Uterus (tissue), 3 donors: ENCODE measurements at regions not wholly inside any gene's neighbourhood (a gene's known extent, or its start where the extent isn't known, plus 50 kb on each side); places are given as distances from the start of the nearest gene placed in this dataset.

Source experiments
- DNase-seq, 2 donors: peaks; one replicate each; pipeline ENCODE4 v3.0.0-alpha.2; 2019 to 2020
- H3K27ac ChIP-seq, 2 donors: fragments of 200-600 bp; sonication (generic); 1 replicate in 1 of 2; 2 replicates in 1 of 2; pipeline ENCODE4 v1.5.1; 2016 to 2018
- H3K27me3 ChIP-seq, 2 donors: fragments of 200-600 bp; sonication (generic); one replicate each; pipeline ENCODE4 v1.5.1; 2018 to 2019; ENCODE audit warnings: control low read depth in 1 of 2
- H3K36me3 ChIP-seq, 2 donors: fragments of 200-600 bp; sonication (generic); one replicate each; pipeline ENCODE4 v1.5.1; 2019; ENCODE audit warnings: control low read depth in 1 of 2
- H3K4me1 ChIP-seq, 2 donors: fragments of 200-600 bp; sonication (generic); one replicate each; pipeline ENCODE4 v1.5.1; 2018 to 2019; ENCODE audit warnings: control low read depth in 1 of 2
- H3K4me3 ChIP-seq, 2 donors: fragments of 200-600 bp; sonication (generic); 1 replicate in 1 of 2; 2 replicates in 1 of 2; pipeline ENCODE4 v1.5.1; 2018 to 2019; ENCODE audit warnings: mild to moderate bottlenecking in 1 of 2
- H3K9me3 ChIP-seq, 2 donors: fragments of 200-600 bp; sonication (generic); one replicate each; pipeline ENCODE4 v1.5.1; 2019; ENCODE audit warnings: control low read depth in 1 of 2
- CTCF ChIP-seq, 4 experiments: fragments of 200-600 bp in 2 of 4; fragments of 450-650 bp in 2 of 4; sonication (generic) in 2 of 4; IDR thresholded peaks; one replicate each; pipeline ENCODE4 v1.5.1; 2016 to 2019; ENCODE audit warnings: antibody characterized with exemption in 4 of 4, mild to moderate bottlenecking in 2 of 4, moderate library complexity in 1 of 4
- POLR2A ChIP-seq, 2 donors: fragments of 450-650 bp; IDR thresholded peaks; one replicate each; pipeline ENCODE4 v1.6.1; 2016; ENCODE audit warnings: antibody characterized with exemption in 2 of 2, mild to moderate bottlenecking in 1 of 2, moderate library complexity in 1 of 2
- intact Hi-C: fragments of 100-400 bp; cut with DNase I; formaldehyde crosslinking; loops from one replicate; pipeline ENCODE4 v1.15.1; 2023; ENCODE audit warnings: low total_unique reads
- donor health status: DM: yes; HTN: yes; CAD: no.

GRCh38 chr18:38033282-38033681 is 467.7 kb upstream of the CELF4 start:
- TF ChIP-seq POLR2A (IDR thresholded peaks at IDR 0.05) (no peak), CTCF (IDR thresholded peaks at IDR 0.05) (no peak)

GRCh38 chr18:38032516-38032915 is 466.9 kb upstream of the CELF4 start:
- H3K36me3 ChIP-seq = no peaks in the 10 kb centered on the region
- TF ChIP-seq POLR2A (IDR thresholded peaks at IDR 0.05) (no peak), CTCF (IDR thresholded peaks at IDR 0.05) (no peak)
- no peaks in the 10 kb centered on the region for H3K4me1 ChIP-seq
- no peak overlapping the region for H3K27ac ChIP-seq
- H3K27me3 ChIP-seq = no peaks in the 10 kb centered on the region
- H3K4me3 ChIP-seq = no peak overlapping the region
- no peak for DNase-seq
- H3K9me3 ChIP-seq = no peaks in the 10 kb centered on the region
- intact Hi-C loops = no loop called here

More at GRCh38 chr18:38033282-38033681, 467.7 kb upstream of the CELF4 start:
- H3K27me3 ChIP-seq = no peaks in the 10 kb centered on the region
- no peak overlapping the region for H3K27ac ChIP-seq
- no peaks in the 10 kb centered on the region for H3K9me3 ChIP-seq
- H3K36me3 ChIP-seq = no peaks in the 10 kb centered on the region
- H3K4me1 ChIP-seq = no peaks in the 10 kb centered on the region
- no peak overlapping the region for H3K4me3 ChIP-seq
- DNase-seq = no peak
- intact Hi-C loops = no loop called here

- H3K4me3 ChIP-seq = no peak overlapping the region
- intact Hi-C loops = no loop called here
- TF ChIP-seq CTCF (IDR thresholded peaks at IDR 0.05) (no peak), POLR2A (IDR thresholded peaks at IDR 0.05) (no peak)
- H3K36me3 ChIP-seq = no peaks in the 10 kb centered on the region
- no peak overlapping the region for H3K27ac ChIP-seq
- no peaks in the 10 kb centered on the region for H3K4me1 ChIP-seq
- no peaks in the 10 kb centered on the region for H3K27me3 ChIP-seq
- DNase-seq = no peak
- H3K9me3 ChIP-seq = no peaks in the 10 kb centered on the region
These were observed 463.3 kb upstream of the CELF4 start for GRCh38 chr18:38028946-38029345.

- intact Hi-C loops = no loop called here
- no peaks in the 10 kb centered on the region for H3K4me1 ChIP-seq
- no peak overlapping the region for H3K4me3 ChIP-seq
- no peaks in the 10 kb centered on the region for H3K27me3 ChIP-seq
- no peaks in the 10 kb centered on the region for H3K36me3 ChIP-seq
- H3K27ac ChIP-seq = no peak overlapping the region
- no peak for DNase-seq
- TF ChIP-seq CTCF (IDR thresholded peaks at IDR 0.05) = no peak
- TF ChIP-seq POLR2A (IDR thresholded peaks at IDR 0.05) = no peak
- no peaks in the 10 kb centered on the region for H3K9me3 ChIP-seq
These were observed 459.9 kb upstream of the CELF4 start for GRCh38 chr18:38025433-38026038.

GRCh38 chr18:38023871-38024270 is 458.3 kb upstream of the CELF4 start:
- H3K9me3 ChIP-seq = no peaks in the 10 kb centered on the region
- H3K36me3 ChIP-seq = no peaks in the 10 kb centered on the region
- H3K27ac ChIP-seq = no peak overlapping the region
- no peak for DNase-seq
- H3K4me3 ChIP-seq = no peak overlapping the region
- H3K4me1 ChIP-seq = no peaks in the 10 kb centered on the region
- TF ChIP-seq POLR2A (IDR thresholded peaks at IDR 0.05) (no peak), CTCF (IDR thresholded peaks at IDR 0.05) (no peak)
- intact Hi-C loops = no loop called here
- no peaks in the 10 kb centered on the region for H3K27me3 ChIP-seq
